ENCODE measurements at regions not wholly inside any gene's neighbourhood (a gene's known extent, or its start where the extent isn't known, plus 50 kb on each side); places are given as distances from the start of the nearest gene placed in this dataset.

DNA sequence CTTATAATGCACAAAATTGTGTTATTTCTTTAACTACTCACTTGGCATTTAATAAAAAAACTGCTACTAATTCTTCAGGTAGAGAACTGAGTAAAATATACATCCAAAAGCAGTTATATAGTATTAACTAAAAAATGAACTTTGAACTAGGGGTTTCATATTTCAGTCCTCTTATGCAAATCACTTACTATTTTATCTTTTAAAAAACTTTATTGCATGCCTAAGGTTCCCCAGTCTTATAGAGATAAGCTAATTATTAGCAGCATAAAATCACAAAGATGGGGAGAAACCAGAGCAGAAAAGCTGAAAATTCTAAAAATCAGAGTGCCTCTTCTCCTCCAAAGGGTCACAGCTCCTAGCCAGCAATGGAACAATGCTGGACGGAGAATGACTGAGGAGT, 228.0 kb downstream of the CALCRL start:
- TF ChIP-seq ZFP30 (CRISPR knock-in tag; IDR thresholded peaks at IDR 0.05) = no peak
- no peak for TF ChIP-seq PATZ1 (CRISPR knock-in tag; IDR thresholded peaks at IDR 0.05; ENCODE audit: borderline replicate concordance)
- TF ChIP-seq TSHZ2 (CRISPR knock-in tag; IDR thresholded peaks at IDR 0.05) = no peak
- no peak for TF ChIP-seq ZNF565 (CRISPR knock-in tag; conservative IDR thresholded peaks at IDR 0.05; ENCODE audit: low read depth)
- TF ChIP-seq RARB (CRISPR knock-in tag; IDR thresholded peaks at IDR 0.05) = no peak
- TF ChIP-seq PPARA (CRISPR knock-in tag; IDR thresholded peaks at IDR 0.05; ENCODE audit: borderline replicate concordance) = no peak
- TF ChIP-seq ZNF70 (CRISPR knock-in tag; IDR thresholded peaks at IDR 0.05) = no peak
- TF ChIP-seq ZFP3 (CRISPR knock-in tag; IDR thresholded peaks at IDR 0.05) = no peak
- TF ChIP-seq ARNTL (CRISPR knock-in tag; IDR thresholded peaks at IDR 0.05; ENCODE audit: borderline replicate concordance, low read depth) = no peak
- TF ChIP-seq ISL1 (CRISPR knock-in tag; IDR thresholded peaks at IDR 0.05) = no peak
- no peak for TF ChIP-seq SNAI2 (CRISPR knock-in tag; IDR thresholded peaks at IDR 0.05)
- TF ChIP-seq GLIS3 (CRISPR knock-in tag; IDR thresholded peaks at IDR 0.05) = no peak
- TF ChIP-seq CREB5 (CRISPR knock-in tag; IDR thresholded peaks at IDR 0.05; ENCODE audit: low read depth) = no peak

Data from SK-N-SH treated with all-trans-retinoic acid at 6 μM for 48 hours (cell line).